Mesothelial cell of epicardium (in vitro differentiated cells): ENCODE measurements at regions not wholly inside any gene's neighbourhood (a gene's known extent, or its start where the extent isn't known, plus 50 kb on each side); places are given as distances from the start of the nearest gene placed in this dataset.

ENCODE experiments used
- DNase-seq, 2 experiments: peaks; one replicate each; pipeline ENCODE4 v3.0.0; 2021; ENCODE audit warnings: low spot score in 2 of 2; ENCODE audit not compliant: unreplicated experiment in 2 of 2
- H3K27ac Mint-ChIP-seq: 2 replicates; pipeline ENCODE4 v1.8.0; 2021; ENCODE audit warnings: mixed read lengths
- H3K27me3 Mint-ChIP-seq: 2 replicates; pipeline ENCODE4 v1.8.0; 2021; ENCODE audit warnings: low read depth, mixed read lengths
- H3K36me3 Mint-ChIP-seq: 2 replicates; pipeline ENCODE4 v1.8.0; 2021; ENCODE audit warnings: mixed read lengths
- H3K4me1 Mint-ChIP-seq: 2 replicates; pipeline ENCODE4 v1.8.0; 2021; ENCODE audit warnings: mixed read lengths
- H3K4me3 Mint-ChIP-seq: 2 replicates; pipeline ENCODE4 v1.8.0; 2021; ENCODE audit warnings: mild to moderate bottlenecking, moderate library complexity, mixed read lengths
- H3K9me3 Mint-ChIP-seq: 2 replicates; pipeline ENCODE4 v1.8.0; 2021; ENCODE audit warnings: mixed read lengths
- CTCF ChIP-seq: fragments of 200-600 bp; sonication (generic); IDR thresholded peaks from one replicate; pipeline ENCODE4 v1.5.0; 2021; ENCODE audit warnings: antibody characterized with exemption; ENCODE audit not compliant: unreplicated experiment

- no peak overlapping the region for H3K4me3 Mint-ChIP-seq
- peaks cover 7% of the 10 kb centered on the region for H3K9me3 Mint-ChIP-seq
- no peak overlapping the region for H3K27ac Mint-ChIP-seq
- H3K4me1 Mint-ChIP-seq, result peaks cover 7% of the 10 kb centered on the region
- H3K36me3 Mint-ChIP-seq, result peaks cover 2% of the 10 kb centered on the region
- no peak for DNase-seq
- peaks cover 2% of the 10 kb centered on the region for H3K27me3 Mint-ChIP-seq
- TF ChIP-seq CTCF, result no peak
These were observed 258.2 kb downstream of the KIF20B start for GRCh38 chr10:89959433-89960110.

- TF ChIP-seq CTCF, result no peak
- H3K9me3 Mint-ChIP-seq, result peaks cover 7% of the 10 kb centered on the region
These were observed 262.2 kb downstream of the KIF20B start for GRCh38 chr10:89963451-89964102.

GRCh38 chr10:89966211-89966610 lies 264.8 kb downstream of the KIF20B start:
- DNase-seq, result no peak
- H3K36me3 Mint-ChIP-seq, result no peaks in the 10 kb centered on the region
- H3K4me1 Mint-ChIP-seq, result peaks cover under 1% of the 10 kb centered on the region
- no peak overlapping the region for H3K4me3 Mint-ChIP-seq
- peaks cover 2% of the 10 kb centered on the region for H3K27me3 Mint-ChIP-seq
- no peak overlapping the region for H3K27ac Mint-ChIP-seq
- TF ChIP-seq CTCF, result no peak
- peaks cover 4% of the 10 kb centered on the region for H3K9me3 Mint-ChIP-seq

More at GRCh38 chr10:89963451-89964102, 262.2 kb downstream of the KIF20B start:
- H3K27ac Mint-ChIP-seq, result no peak overlapping the region
- H3K4me3 Mint-ChIP-seq, result no peak overlapping the region
- peaks cover 4% of the 10 kb centered on the region for H3K4me1 Mint-ChIP-seq
- DNase-seq, result no peak
- H3K36me3 Mint-ChIP-seq, result peaks cover 2% of the 10 kb centered on the region
- peaks cover 2% of the 10 kb centered on the region for H3K27me3 Mint-ChIP-seq

- Mint-ChIP-seq H3K27ac (no peak overlapping the region), H3K4me3 (no peak overlapping the region), H3K36me3 (no peaks in the 10 kb centered on the region), H3K4me1 (peaks cover 16% of the 10 kb centered on the region), H3K27me3 (no peaks in the 10 kb centered on the region), H3K9me3 (peaks cover under 1% of the 10 kb centered on the region)
- no peak for TF ChIP-seq CTCF
- no peak for DNase-seq
These were observed 271.9 kb downstream of the KIF20B start for GRCh38 chr10:89973326-89973725.

GRCh38 chr10:89975071-89975470 lies 273.7 kb downstream of the KIF20B start:
- no peak overlapping the region for H3K4me3 Mint-ChIP-seq
- H3K9me3 Mint-ChIP-seq, result peaks cover 7% of the 10 kb centered on the region
- no peak for TF ChIP-seq CTCF
- no peaks in the 10 kb centered on the region for H3K27me3 Mint-ChIP-seq
- no peak overlapping the region for H3K27ac Mint-ChIP-seq
- no peaks in the 10 kb centered on the region for H3K36me3 Mint-ChIP-seq
- no peak for DNase-seq
- peaks cover 16% of the 10 kb centered on the region for H3K4me1 Mint-ChIP-seq
